ENCODE measurements at regions not wholly inside any gene's neighbourhood (a gene's known extent, or its start where the extent isn't known, plus 50 kb on each side); places are given as distances from the start of the nearest gene placed in this dataset.

GRCh38 chr16:85176541-85177447, 64.5 kb upstream of the CIBAR2 start:
- TF ChIP-seq, protein P1, sequence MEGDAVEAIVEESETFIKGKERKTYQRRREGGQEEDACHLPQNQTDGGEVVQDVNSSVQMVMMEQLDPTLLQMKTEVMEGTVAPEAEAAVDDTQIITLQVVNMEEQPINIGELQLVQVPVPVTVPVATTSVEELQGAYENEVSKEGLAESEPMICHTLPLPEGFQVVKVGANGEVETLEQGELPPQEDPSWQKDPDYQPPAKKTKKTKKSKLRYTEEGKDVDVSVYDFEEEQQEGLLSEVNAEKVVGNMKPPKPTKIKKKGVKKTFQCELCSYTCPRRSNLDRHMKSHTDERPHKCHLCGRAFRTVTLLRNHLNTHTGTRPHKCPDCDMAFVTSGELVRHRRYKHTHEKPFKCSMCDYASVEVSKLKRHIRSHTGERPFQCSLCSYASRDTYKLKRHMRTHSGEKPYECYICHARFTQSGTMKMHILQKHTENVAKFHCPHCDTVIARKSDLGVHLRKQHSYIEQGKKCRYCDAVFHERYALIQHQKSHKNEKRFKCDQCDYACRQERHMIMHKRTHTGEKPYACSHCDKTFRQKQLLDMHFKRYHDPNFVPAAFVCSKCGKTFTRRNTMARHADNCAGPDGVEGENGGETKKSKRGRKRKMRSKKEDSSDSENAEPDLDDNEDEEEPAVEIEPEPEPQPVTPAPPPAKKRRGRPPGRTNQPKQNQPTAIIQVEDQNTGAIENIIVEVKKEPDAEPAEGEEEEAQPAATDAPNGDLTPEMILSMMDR (IDR thresholded peaks at IDR 0.05) = no peak
- TF ChIP-seq POLR2AphosphoS5 (IDR thresholded peaks at IDR 0.05) = no peak
- no peak for TF ChIP-seq POLR2A (IDR thresholded peaks at IDR 0.05)
